NCI-H2196 (cell line): ENCODE measurements at regions not wholly inside any gene's neighbourhood (a gene's known extent, or its start where the extent isn't known, plus 50 kb on each side); places are given as distances from the start of the nearest gene placed in this dataset.

Experiments
- DNase-seq: peaks from one replicate; lab custom pipeline; 2025; ENCODE audit not compliant: unreplicated experiment; lab: John Stamatoyannopoulos, UW

GRCh38 chr3:175902226-175902625 lies 1043.1 kb downstream of the NAALADL2 start:
- no peak for DNase-seq

DNA sequence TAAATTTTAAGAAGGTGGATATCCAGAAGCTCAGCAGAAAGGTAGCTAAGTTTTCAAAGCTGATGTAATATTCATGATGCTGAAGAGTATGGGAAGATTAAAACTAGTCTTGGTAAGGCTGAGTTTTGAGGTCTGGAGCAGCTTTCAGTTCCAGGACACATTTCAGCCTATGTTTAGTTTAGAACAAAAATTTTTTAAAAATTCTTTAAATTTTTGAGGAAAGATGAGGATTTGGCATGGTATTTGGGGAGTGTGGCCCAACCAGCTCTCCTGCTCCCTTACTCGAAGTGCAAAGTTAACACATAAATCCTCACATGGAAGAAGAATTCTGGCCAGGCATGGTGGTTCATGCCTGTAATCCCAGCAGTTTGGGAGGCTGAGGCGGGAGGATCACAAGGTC lies 1039.1 kb downstream of the NAALADL2 start:
- DNase-seq, result no peak

DNA sequence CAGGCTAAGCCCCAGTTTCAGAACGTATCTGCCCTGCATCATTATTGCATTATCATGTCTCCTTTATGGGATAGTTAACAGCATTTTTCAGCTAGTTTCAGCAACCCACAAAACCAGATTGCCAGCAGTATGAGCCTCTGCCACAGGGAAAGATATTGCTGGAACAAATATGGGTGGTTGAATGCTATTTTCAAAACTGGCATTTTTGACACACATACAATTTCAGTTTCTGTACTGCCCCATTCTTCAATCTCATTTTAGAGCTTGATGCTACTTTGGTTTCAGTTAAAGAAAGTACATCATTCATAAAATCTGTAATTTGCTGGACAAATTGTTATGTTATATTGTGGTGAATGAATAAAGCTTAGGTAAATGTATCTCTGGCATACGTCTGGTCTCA lies 1037.5 kb downstream of the NAALADL2 start:
- no peak for DNase-seq

DNA sequence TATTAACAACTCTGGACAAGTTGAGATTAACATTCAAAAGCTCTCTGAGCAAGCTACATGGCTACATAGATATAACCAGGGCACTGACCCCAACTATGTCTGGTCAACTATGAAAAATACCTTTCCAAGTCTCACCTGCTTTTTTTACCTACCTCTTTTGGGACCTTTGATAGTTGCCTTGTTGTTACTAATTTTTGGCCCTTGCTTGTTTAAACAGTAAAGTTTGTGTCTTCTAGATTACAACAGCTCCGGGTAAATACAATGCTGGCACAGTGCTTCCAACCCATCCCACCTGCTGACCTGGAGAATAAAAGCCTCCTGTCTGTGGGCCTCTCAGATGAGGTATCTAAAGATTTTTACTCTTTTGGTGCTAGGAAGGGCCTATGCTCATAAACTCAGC lies 1036.6 kb downstream of the NAALADL2 start:
- no peak for DNase-seq

DNA sequence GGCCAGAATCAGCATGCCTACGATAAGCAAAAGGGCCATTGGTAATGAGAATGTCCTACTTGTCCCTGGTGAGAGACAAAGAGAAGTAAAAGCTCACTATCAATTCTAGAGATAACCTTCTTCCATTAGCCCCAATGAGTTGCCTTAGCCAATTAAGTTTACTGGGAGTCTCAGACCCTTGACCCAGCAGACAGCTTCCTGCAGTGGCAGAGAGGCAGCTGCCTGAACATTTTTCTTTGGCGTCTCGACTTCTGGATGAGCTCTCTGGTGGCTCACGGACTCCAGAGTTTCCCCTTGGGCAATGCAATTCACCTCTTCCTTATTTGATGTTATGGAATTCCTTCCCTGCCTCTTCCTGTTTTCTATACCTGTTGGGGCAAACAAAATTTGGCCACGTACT lies 1034.4 kb downstream of the NAALADL2 start:
- DNase-seq, result no peak

DNA sequence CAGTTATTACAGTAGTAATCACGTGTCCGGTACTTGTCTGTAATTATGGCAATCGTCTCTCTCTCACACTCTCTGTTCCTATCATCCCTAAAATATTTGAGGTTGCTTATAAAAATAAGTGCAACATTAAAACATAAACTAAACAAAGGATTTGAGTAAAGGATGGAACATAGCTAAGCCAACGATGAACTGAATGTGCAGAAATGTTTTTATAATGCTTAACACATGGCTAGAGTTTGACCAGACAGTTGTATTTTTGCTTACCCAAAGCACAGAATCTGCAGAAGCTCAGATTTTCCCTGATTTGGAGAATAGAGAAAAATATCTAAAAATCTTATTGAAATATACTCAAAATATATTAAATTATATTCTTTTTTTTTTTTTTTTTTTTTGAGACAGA lies 1030.9 kb downstream of the NAALADL2 start:
- no peak for DNase-seq

- DNase-seq, result no peak
These were observed 1026.2 kb downstream of the NAALADL2 start for GRCh38 chr3:175885231-175885766.

DNA sequence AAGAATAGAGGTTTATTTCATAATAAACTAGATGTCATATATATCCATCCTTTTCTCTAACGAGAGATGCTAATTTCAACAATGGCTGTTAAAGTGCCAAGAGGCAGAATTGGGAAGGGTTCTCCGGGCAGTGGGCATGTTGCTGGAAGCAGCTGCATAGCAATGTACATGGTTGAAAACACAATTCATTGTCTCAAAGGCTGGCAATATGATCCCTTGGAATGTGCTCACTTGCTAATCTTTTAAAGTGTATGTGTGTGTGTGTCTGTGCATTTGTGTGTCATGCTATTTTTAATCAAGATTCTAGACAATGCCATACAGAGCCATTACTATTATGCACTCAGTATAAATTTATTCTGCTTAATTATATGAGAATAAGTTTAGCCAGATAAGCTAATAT lies 1020.3 kb downstream of the NAALADL2 start:
- no peak for DNase-seq

- DNase-seq, result no peak
These were observed 1010.3 kb downstream of the NAALADL2 start for GRCh38 chr3:175869404-175869803.

- DNase-seq, result no peak
These were observed 1009.5 kb downstream of the NAALADL2 start for GRCh38 chr3:175868626-175869025.

DNA sequence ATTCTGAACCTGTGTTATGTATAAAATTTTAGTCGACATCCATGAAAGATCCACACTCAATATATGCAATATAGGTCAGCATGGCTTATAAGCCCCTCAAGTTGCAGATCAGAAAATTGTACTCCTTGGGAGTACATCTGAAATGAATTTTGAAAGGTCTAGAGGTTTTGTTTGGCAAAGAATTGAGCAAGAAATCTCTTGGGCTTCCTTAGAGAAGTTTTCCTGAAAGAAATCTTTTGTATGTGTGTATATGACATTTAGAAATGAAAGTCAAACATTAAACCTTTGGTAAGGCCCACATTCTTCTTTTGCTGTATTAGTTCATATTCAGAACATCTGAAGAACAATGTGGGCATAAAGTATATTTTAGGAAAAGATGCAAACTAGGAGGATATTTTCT lies 1006.6 kb downstream of the NAALADL2 start:
- DNase-seq, result no peak

- DNase-seq, result no peak
These were observed 1002.8 kb downstream of the NAALADL2 start for GRCh38 chr3:175861916-175862315.
